ENCODE measurements at regions not wholly inside any gene's neighbourhood (a gene's known extent, or its start where the extent isn't known, plus 50 kb on each side); places are given as distances from the start of the nearest gene placed in this dataset.
"Not testable (repeated sequence)": the region's sequence is repeated elsewhere in the genome, so short reads cannot be mapped to it uniquely, and the experiment has no call there.

DNA sequence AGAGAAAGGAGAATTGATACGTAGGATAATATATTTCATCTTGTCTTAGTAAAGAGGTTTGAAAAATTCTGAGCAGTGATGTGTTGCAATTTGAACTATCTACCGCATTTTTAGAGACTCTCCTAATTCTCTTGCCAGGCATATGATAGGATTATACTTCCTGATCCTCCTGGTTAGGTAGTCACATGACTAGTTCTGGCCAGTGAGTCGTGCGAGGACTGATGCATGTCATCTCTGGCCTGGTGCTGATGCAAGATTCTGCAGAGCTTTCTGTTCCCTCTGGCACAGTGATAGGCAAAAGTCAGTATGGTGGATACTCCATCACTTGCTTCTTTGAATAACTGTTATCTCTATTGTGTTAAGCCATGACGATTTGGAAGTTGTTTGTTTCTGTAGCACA is 277.6 kb upstream of the NAALADL2 start:
- no peaks in the 10 kb centered on the region for H3K4me1 ChIP-seq (ENCODE audit: control insufficient read depth in 1 of 2, insufficient read depth in 1 of 2, low read depth in 1 of 2, low read length in 1 of 2)
- H3K27me3 ChIP-seq: no peaks in the 10 kb centered on the region
- H3K4me3 ChIP-seq (ENCODE audit: low read depth in 1 of 2, low read length in 1 of 2): no peak overlapping the region
- H3K27ac ChIP-seq: no peak overlapping the region
- TF ChIP-seq, protein P1, sequence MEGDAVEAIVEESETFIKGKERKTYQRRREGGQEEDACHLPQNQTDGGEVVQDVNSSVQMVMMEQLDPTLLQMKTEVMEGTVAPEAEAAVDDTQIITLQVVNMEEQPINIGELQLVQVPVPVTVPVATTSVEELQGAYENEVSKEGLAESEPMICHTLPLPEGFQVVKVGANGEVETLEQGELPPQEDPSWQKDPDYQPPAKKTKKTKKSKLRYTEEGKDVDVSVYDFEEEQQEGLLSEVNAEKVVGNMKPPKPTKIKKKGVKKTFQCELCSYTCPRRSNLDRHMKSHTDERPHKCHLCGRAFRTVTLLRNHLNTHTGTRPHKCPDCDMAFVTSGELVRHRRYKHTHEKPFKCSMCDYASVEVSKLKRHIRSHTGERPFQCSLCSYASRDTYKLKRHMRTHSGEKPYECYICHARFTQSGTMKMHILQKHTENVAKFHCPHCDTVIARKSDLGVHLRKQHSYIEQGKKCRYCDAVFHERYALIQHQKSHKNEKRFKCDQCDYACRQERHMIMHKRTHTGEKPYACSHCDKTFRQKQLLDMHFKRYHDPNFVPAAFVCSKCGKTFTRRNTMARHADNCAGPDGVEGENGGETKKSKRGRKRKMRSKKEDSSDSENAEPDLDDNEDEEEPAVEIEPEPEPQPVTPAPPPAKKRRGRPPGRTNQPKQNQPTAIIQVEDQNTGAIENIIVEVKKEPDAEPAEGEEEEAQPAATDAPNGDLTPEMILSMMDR (IDR thresholded peaks at IDR 0.05): no peak
- no peaks in the 10 kb centered on the region for H3K9me3 ChIP-seq
- no peaks in the 10 kb centered on the region for H3K36me3 ChIP-seq

DNA sequence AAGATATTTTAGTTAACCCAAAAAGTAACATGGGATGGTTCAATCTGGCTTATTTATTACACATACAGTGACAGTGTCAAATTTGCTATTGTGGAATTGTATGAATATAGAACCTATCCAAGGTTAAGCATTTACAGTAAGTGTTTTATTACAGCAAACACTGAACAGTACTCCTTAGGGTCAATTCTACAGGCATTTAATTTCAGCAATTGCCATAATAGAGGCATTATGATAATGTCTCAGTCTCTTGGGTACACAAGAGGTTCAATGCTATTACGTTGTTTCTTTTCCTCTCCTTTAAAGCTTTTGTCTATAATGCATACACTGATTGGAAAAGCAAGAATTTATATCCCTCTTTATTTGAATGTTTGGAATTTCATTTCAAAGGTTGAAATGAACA is 275.7 kb upstream of the NAALADL2 start:
- H3K36me3 ChIP-seq: no peaks in the 10 kb centered on the region
- TF ChIP-seq, protein P1 (IDR thresholded peaks at IDR 0.05): no peak

DNA sequence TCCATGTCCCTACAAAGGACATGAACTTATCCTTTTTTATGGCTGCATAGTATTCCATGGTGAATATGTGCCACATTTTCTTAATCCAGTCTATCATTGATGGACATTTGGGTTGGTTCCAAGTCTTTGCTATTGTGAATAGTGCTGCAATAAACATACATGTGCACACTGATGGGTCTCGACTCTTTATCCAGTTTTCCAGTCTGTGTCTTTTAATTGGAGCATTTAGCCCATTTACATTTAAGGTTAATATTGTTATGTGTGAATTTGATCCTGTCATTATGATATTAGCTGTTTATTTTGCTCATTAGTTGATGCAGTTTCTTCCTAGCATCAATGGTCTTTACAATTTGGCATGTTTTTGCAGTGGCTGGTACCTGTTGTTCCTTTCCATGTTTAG is 272.0 kb upstream of the NAALADL2 start:
- H3K9me3 ChIP-seq; H3K27ac ChIP-seq; H3K4me1 ChIP-seq (ENCODE audit: control insufficient read depth in 1 of 2, insufficient read depth in 1 of 2, low read depth in 1 of 2, low read length in 1 of 2); H3K36me3 ChIP-seq; H3K4me3 ChIP-seq (ENCODE audit: low read depth in 1 of 2, low read length in 1 of 2); H3K27me3 ChIP-seq: not testable (repeated sequence)

More for the DNA sequence above, 275.7 kb upstream of the NAALADL2 start:
- no peaks in the 10 kb centered on the region for H3K9me3 ChIP-seq
- no peaks in the 10 kb centered on the region for H3K27me3 ChIP-seq
- H3K4me3 ChIP-seq (ENCODE audit: low read depth in 1 of 2, low read length in 1 of 2): no peak overlapping the region
- no peaks in the 10 kb centered on the region for H3K4me1 ChIP-seq (ENCODE audit: control insufficient read depth in 1 of 2, insufficient read depth in 1 of 2, low read depth in 1 of 2, low read length in 1 of 2)
- H3K27ac ChIP-seq: no peak overlapping the region

DNA sequence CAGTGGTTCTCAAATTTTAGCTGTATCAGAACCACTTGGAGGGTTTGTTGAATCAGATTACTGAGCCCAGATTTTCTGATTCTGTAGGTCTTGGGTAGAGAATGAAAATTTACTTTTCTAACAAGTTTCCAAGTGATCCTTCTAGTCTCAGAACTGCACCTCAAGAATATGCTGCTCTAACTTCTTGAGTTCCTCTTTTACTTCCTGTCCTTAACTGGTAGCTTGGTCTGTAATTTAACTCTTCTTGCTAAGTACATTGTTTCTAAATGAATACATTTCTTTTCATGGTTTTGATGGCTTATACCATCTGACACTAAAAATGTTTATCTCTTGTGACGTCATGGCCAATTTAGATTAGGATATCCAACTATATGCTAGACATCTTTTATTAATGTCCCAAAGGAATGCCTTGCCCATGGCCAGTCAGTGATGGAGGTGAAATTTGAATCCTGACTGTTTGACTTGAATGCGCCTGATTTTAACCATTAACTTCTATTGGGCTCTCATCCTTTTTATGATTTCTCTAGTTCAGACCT is 262.6 kb upstream of the NAALADL2 start:
- Histone ChIP-seq H3K36me3 (no peaks in the 10 kb centered on the region), H3K4me3 (ENCODE audit: low read depth in 1 of 2, low read length in 1 of 2) (no peak overlapping the region), H3K9me3 (no peaks in the 10 kb centered on the region), H3K27ac (no peak overlapping the region), H3K27me3 (no peaks in the 10 kb centered on the region), H3K4me1 (ENCODE audit: control insufficient read depth in 1 of 2, insufficient read depth in 1 of 2, low read depth in 1 of 2, low read length in 1 of 2) (no peaks in the 10 kb centered on the region)
- TF ChIP-seq, protein P1 (IDR thresholded peaks at IDR 0.05): no peak

DNA sequence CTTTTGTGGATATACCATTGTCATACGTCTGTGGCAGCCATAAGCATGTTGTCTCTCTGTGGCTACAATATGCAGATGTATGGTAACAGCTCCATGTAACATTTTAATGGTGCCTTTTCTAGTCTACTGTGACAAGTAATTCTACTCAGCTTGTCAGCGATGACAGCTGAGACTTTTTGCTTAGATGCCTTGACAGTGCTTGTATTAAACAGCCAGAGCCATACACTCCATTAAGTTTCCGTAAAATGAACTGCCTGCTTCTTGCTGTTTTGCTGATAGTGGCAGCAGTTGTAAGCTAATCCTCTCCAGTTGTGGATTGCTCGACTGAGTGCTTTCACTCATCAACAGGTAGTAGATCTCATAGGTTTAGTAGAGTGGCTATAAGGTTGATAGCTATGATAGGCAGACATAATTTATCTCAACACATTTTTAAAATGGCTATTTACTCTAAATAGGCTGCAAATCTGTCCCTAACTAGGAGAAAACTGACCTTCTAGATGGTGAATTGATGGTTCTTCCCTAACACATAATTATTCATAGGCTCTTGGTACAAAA is 260.2 kb upstream of the NAALADL2 start:
- Histone ChIP-seq H3K27me3 (no peaks in the 10 kb centered on the region), H3K4me3 (ENCODE audit: low read depth in 1 of 2, low read length in 1 of 2) (no peak overlapping the region), H3K4me1 (ENCODE audit: control insufficient read depth in 1 of 2, insufficient read depth in 1 of 2, low read depth in 1 of 2, low read length in 1 of 2) (no peaks in the 10 kb centered on the region), H3K27ac (no peak overlapping the region), H3K9me3 (no peaks in the 10 kb centered on the region), H3K36me3 (no peaks in the 10 kb centered on the region)
- TF ChIP-seq, protein P1 (IDR thresholded peaks at IDR 0.05): no peak

DNA sequence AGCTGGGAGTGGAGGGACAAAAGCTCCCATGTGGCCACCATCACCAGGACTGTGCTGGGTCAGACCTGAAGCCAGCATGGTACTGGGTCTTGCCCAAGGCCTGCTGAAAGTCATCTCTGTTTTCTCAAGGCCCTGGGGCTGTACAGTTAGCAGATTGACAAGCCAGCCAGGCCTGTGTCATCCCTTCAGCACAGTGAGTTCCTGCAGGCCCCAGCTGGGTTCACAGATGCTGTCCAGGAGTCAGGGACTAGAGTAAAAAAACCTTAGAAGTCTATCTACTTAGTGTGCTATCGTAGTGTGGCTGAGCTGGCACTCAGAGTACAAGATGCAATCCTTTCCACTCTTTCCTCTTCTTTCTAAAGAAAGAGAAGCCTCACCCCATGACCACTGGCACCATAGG is 246.0 kb upstream of the NAALADL2 start:
- Histone ChIP-seq H3K27me3 (no peaks in the 10 kb centered on the region), H3K27ac (no peak overlapping the region), H3K9me3 (no peaks in the 10 kb centered on the region), H3K4me1 (ENCODE audit: control insufficient read depth in 1 of 2, insufficient read depth in 1 of 2, low read depth in 1 of 2, low read length in 1 of 2) (no peaks in the 10 kb centered on the region), H3K36me3 (no peaks in the 10 kb centered on the region), H3K4me3 (ENCODE audit: low read depth in 1 of 2, low read length in 1 of 2) (no peak overlapping the region)
- TF ChIP-seq, protein P1 (IDR thresholded peaks at IDR 0.05): no peak

Data from neutrophil (primary cell).